ENCODE measurements at regions not wholly inside any gene's neighbourhood (a gene's known extent, or its start where the extent isn't known, plus 50 kb on each side); places are given as distances from the start of the nearest gene placed in this dataset.
"Not testable (repeated sequence)": the region's sequence is repeated elsewhere in the genome, so short reads cannot be mapped to it uniquely, and the experiment has no call there.

DNA sequence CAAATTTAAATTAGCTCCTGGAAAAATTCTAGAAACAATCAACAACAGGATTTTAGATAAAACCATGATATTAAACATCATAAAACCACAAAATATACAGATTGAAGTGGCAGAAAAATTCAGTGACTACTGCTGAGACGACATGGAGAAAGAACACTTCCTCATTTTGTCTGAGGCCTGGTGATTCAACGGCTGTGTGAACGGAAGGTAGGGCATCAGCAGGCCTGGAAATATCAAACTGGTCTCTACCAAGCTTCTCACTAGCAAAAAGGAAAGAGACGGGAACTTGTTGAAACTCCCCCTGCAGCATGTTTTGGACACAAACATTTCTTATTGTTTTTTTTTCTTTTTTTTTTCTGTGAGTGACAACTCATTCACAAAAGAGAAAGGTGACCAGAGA lies 58.0 kb upstream of the AHI1 start:
- peak in 1 of 2 donors; percentile 26 for DNase-seq

- DNase-seq = no peak
Measured at GRCh38 chr6:135557582-135557981, 60.0 kb upstream of the AHI1 start.

- DNase-seq = not testable (repeated sequence)
Measured at GRCh38 chr6:135565605-135566004, 68.1 kb upstream of the AHI1 start.

DNA sequence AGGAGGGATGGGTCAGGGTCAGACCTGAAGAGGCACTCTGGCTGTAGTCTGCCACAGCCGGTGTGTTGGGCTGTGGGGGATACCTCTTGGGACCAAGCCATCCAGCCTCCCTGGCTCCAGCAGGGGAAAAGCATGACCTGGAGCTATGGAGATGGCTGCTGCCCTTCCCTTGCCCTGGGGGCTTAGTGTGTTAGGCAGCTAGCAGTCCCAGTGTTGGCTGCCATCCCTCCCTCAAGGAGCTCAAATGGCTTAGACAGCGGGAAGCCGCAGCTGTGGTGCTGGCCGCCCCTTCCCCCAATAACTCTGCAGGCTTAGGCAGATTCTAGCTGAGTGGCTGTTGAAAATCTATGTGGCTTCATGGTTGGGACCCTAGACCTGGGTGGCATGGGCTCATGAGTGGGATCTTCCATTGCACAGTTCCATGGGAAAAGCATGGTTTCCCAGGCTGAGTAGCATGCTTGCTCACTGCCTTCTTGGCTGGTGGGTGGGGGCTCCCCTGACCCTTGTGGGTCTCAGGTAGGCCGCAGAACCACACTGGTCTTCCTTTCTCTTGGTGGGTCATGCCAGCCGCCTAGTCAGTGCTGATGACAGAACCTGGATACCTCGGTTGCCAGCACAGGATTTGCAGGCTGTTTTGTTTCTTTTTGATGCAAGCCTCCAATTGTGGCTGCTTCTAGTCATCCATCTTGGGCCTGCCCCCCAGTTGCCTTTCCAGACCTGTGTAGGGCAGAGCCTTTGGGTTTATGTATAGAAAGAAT lies 69.0 kb upstream of the AHI1 start:
- no peak for DNase-seq

- no peak for DNase-seq
Measured at GRCh38 chr6:135567375-135568083, 70.0 kb upstream of the AHI1 start.

DNA sequence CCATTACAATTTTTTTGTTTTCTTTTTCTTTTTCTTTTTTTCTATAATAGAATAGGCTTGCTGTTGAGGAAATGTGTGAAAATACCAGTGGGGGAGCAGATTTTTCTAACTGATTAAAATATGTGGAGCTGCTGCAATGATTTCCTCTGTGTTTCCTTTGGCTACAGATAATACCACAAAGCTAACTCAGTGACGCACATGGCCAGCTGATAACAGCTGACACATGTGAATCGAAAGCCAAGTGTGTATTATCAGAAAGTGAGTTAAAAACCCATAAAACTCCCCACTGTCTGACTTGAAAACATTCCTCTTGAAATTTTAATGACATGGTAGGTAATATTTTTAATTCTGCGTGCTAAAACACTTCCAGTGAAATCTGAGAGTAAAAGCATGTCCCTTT lies 70.8 kb upstream of the AHI1 start:
- DNase-seq = peak; percentile 40 to 54

GRCh38 chr6:135572051-135572450 lies 74.5 kb upstream of the AHI1 start:
- DNase-seq = no peak

GRCh38 chr6:135575629-135576028 lies 78.1 kb upstream of the AHI1 start:
- no peak for DNase-seq

DNA sequence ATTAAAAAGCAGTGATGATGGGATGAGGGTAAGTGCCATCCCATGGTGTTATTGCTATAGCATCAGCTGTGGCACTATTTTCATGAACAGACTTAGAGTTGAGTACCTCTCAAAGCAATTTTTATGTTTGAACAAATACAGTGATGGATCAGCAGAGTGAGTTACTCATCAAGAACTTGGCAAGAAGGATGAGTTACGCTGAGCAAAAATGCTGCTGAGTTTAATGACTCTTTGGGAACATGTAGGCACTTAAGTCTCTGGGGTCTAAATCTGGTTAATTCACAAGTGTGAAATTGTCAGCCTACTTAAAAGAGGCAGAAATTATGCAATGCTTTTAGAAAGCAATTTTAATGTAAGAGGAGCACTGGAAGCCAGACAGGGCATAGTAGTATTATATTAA lies 78.5 kb upstream of the AHI1 start:
- DNase-seq = no peak

GRCh38 chr6:135577059-135577538 lies 79.6 kb upstream of the AHI1 start:
- no peak for DNase-seq

DNA sequence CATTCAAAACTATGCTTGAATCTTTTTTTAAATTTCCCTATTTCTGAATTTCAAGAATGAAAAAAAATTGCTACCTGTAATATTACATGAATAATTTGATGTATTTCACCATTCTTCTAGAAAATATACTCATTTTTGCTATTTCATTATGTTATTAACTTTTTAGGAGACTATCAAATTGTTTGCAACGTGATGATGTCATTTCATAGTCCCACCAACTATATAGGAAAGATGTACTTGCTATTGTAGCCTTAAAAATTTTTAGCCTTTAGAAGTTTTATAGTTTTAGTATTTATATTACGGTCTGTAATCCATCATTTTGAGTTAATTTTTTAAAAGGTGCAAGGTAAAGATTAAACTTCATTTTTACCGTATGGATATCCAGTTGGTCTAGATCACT lies 81.4 kb upstream of the AHI1 start:
- no peak for DNase-seq

- no peak for DNase-seq
Measured at GRCh38 chr6:135581211-135581610, 83.7 kb upstream of the AHI1 start.

DNA sequence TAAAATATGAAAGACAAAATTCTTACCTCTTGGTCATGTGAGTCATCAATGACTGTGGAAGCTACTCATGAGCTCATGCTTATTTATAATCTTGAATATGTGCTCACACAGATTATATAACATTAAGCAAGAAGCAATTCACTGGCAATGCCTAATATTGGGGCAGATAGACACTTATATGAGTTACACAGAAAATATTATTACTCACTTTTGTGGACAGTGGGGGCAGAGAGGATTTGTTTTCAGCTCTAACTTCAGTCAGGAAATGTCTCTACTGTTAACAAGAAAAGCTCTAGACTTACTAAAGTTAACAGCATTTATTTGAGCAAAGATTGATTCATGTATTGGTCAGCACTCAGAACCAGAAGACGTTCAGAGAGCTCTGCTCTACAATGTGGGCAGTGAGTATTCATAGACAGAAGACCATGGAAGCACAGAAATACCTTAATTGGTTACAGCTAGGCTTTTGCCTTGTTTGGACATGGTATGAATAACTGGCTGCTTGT lies 85.8 kb upstream of the AHI1 start:
- DNase-seq = no peak

DNA sequence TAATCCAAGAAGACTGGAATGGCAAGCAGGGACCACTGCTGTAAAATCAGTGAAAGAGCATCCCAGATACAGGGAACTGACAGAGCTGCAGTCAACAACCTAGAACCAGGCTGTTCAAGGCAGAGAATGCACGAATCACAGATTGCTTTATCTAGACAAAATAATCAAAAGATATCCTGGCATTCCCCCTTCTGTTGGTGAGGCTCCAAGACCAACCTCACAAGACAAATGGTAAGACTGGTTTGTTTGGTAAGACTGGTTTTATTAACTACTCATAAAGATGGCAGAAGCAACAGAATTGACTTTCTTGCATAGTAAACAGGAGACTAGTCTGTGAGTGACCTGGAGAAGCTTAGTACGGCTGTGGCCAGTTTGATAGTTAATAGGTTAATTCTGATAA lies 88.8 kb upstream of the AHI1 start:
- no peak for DNase-seq

DNA sequence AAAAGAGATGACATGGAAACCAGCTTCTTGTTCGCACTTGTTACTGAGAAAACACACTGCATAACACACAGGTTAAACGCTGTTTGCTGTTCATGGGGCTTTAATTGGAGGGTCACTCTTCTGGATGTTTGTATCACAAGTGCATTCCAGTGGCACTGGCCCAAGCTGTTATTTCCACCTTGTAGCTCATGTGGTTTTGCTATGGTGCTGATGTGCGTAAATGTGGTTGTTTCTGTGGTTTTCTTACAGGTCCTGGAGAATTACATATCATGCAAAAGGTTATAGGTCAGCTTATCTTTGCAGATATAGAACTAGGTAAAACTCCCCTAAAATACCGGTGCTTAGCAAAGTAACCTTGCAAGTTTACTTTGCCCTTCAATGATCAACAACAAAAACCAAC lies 89.3 kb upstream of the AHI1 start:
- DNase-seq = peak in 1 of 2 donors; percentile 3

DNA sequence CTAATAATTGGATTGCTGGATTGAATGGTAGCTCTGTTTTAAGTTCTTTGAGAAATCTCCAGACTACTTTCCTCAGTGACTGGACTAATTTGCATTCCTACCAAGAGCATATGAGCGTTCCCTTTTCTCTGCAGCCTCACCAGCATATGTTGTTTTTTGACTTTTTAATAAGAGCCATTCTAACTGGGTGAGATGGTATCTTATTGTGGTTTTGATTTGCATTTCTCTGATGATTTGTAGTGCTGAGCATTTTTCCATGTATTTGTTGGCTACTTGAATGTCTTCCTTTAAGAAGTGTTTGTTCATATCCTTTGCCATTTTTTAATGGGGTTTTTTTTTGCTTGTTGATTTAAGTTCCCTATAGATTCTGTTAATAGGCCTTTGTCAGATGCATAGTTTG lies 94.7 kb upstream of the AHI1 start:
- DNase-seq = no peak

GRCh38 chr6:135594000-135594399 lies 96.5 kb upstream of the AHI1 start:
- no peak for DNase-seq

GRCh38 chr6:135600086-135600702 lies 102.7 kb upstream of the AHI1 start:
- DNase-seq = no peak

GRCh38 chr6:135600931-135601330 lies 103.4 kb upstream of the AHI1 start:
- no peak for DNase-seq

DNA sequence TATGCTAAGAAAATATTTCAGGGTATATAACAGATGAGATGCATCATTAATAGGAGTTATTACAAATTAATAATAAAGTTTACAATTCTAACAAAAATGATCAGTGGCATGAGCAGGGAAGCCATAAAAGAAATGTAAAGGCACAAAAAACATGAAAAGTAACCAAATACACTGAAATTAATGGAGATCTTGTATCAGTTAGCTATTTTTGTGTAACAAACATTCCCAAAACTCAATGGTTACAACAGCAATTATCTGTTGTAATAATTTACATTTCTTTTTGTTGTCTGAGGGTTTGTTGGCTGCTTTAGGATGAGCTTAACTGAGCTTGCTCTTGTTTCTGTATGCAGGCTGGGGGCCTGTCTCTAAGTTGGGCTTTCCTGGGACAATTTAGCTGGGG lies 104.3 kb upstream of the AHI1 start:
- no peak for DNase-seq

DNA sequence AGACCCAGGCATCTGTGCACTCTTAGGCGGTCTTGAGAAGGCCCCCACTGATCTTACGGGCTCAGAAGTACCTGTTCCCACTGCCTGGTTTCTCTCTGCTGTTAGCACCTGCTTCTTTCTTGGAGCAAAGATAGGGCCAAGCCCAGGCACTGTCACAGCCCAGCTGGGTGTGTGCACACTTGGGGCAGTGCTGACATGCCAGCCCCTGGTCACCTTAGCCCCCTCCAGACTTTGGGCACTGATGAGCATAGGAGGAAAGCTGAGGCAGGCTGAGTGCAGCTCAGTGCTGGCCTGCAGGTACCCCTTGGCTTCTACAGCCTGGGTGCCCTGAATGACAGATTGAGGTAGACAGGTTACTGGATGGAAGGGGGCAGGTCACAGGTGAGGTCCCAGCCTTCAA lies 105.7 kb upstream of the AHI1 start:
- no peak for DNase-seq

GRCh38 chr6:135604035-135604860 lies 106.7 kb upstream of the AHI1 start:
- no peak for DNase-seq

GRCh38 chr6:135605278-135605790 lies 107.8 kb upstream of the AHI1 start:
- no peak for DNase-seq
